Stimulated activated CD8-positive, alpha-beta memory T cell treated with anti-CD3 and anti-CD28 coated beads, Interleukin-7, amount 100 ng/mL, for 4 hours (primary cell): ENCODE measurements at regions not wholly inside any gene's neighbourhood (a gene's known extent, or its start where the extent isn't known, plus 50 kb on each side); places are given as distances from the start of the nearest gene placed in this dataset.
"Not testable (repeated sequence)": the region's sequence is repeated elsewhere in the genome, so short reads cannot be mapped to it uniquely, and the experiment has no call there.

Experiments
- DNase-seq, 2 donors: peaks; one replicate each; pipeline ENCODE4 v3.0.0-alpha.2; 2020; ENCODE audit warnings: low read depth in 2 of 2

DNA sequence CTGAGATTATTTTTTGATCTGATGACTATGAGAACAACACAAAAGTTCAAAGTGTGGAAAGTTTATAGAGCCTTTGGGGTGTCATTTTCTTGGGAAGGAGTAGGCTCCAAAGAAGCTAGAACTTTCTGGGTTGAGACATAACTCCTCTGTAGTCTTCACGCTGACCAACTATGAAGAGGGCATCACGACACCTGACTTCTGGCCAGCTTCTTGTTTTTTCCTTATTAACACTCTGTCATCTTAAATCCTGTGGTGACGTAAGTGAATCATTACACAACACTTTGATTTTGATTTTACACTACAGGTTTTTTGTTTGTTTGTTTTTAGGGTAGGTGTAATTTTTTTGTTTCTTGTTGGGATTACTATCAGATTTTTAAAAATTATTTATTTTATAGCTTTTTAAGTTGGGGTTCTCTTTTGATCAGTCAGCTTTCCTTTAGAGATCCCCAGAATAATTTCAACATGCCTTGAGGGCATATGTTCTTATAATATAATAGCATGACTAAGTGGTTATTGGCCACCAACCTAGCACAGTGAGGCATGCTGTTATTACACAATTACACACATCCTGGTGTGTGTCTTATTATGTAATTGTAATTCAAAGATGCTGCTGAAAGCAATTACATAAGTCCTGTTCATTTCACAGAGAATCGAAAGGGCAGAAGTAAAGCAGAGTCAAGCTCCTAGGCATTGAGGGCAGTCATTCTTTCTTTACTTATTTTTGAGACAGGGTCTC lies 281.6 kb upstream of the NOTCH2NLA start:
- not testable (repeated sequence) for DNase-seq

DNA sequence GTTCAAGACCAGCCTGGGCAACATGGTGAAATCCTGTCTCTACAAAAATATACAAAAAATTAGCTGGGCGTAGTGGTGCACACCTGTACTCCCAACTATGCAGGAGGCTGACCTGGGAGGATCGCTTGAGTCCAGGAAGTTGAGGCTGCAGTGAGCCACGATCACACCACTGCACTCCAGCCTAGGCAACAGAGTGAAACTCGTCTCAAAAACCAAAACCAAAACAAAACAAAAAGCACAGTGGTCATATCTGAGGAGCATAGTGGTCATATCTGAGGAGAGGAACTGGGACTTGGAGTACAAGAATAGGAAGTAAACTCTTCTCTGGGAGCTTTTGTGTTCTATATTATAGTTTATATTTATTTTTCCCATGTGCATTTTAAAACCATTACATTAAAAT lies 275.3 kb upstream of the NOTCH2NLA start:
- not testable (repeated sequence) for DNase-seq

DNA sequence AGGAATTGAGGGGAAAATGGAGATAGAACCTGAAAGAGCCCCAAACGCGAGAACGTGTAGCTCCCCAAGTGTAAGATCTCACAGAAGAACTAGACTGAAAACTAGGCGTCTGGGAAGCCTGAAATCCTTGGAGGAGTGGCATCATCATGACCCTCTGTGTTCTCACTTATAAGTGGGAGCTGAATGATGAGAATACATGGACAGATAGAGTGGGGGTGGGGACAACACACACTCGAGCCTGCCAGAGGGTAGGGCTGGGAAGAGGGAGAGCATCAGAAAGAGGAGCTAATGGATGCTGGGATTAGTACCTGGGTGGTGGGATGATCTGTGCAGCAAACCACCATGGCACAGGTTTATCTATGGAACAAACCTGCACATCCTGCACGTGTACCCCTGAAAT lies 258.7 kb upstream of the NOTCH2NLA start:
- DNase-seq: not testable (repeated sequence)

DNA sequence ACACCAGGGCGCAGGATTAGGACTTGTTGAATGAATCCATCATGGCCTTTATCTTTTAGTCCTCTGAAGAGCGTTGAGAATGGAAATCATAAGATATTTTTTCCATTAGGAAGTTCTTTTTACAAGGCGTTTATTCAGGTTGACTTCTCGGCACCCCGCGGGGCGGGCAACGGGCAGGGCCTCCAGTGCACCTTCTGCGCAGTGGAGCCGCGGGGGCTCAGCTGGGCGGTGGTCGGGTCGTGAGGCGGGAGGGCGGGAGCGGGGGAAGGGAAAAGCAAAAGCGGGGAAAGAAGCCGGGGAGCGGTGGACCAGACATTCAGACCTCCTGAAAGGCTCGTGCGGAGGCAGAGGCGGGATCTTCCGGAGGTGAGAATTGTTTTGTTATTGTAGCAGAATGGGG lies 258.3 kb upstream of the NOTCH2NLA start:
- DNase-seq: not testable (repeated sequence)

DNA sequence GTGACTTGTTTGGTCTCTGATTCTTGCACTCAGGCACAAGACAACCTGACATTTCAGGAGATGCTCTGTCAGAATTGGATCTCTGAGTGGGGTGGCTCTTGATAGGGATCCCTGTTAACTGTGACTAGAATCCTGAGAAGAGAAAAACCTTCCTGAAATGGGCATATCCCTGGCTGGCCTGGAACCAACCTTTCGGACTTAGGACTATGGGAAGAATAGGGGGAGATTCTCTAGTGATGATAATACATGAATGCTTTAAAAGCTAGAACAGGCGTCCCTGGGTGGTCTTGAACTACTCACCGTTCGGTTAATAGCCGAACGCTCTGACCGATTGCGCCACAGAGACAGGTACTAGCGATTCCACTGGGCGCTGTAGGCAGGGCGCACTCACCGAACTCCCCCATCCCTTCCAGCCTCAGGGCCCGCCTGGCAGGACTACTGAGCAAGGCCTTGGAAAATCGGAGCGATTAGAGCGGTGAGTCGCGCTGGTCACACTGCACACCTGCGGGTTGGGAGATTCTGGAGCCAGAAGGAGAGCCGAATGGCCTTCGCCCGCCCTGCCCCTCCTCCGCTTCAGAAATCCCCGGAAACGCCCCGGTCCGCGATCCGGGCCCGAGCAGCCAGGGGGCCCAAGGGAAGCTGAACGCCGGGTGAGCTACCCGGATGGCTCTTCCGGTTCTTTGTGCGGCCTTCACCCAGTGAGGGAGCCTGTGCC lies 257.6 kb upstream of the NOTCH2NLA start:
- not testable (repeated sequence) for DNase-seq

DNA sequence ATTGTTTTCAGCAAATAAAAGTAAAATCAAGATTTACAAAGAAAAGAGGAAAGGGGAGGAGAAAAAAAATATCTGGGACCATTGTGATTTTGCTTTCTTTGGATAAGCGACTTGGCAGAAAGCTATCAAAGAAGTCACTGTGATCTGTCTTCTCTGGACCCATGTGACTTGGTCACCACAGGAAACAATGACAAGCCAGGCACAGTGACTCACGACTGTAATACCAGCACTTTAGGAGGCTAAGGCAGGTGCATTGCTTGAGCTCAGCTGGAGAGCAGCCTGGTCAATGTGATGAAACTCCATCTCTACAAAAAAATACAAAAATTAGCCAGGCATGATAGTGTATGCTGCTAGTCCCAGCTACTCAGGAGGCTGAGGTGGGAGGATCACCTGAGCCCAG lies 255.4 kb upstream of the NOTCH2NLA start:
- DNase-seq: not testable (repeated sequence)

DNA sequence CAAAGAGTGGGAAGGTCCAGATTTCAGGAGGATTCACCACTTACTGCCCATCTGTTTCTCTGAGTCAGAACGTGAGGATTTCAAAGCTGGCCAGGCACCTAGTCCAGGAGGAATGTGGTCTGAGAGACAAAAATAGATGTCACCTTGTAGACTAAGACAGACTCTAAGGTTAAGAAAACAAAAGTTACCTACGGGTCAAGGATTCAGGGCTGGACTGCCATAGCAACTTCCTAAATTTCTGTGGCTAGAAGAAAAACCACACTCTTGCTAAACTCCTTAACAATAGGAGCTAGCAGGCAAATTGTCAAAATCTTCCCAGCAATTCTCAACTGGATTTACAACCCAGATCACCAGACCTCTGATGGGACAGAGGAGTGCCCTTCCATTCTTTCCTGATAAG lies 250.4 kb upstream of the NOTCH2NLA start:
- DNase-seq: not testable (repeated sequence)

DNA sequence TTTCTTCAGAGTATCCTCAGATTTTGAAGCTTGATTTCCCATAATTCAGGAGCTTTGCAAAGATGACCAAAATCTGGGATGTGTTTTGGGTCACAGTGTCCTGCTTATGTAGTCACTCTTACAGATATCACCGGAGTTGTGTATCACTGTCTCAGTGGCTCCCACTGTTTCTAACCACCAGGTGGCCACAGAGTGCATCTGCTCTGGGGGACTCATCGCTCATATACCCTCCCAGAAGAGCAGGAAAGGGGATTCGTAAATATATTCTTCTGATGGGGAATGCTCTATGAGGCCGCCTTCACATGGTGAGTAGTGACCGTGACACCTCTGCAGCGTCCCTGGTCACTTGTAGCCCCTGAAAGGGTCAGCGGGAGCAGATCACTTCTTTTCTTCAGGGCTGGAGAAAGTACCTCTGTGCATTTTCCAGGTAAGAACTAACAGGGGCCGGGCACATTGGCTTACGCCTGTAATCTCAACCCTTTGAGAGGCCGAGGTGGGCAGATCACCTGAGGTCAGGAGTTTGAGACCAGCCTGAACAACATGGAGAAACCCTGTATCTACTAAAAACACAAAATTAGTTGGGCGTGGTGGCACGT lies 249.4 kb upstream of the NOTCH2NLA start:
- not testable (repeated sequence) for DNase-seq

DNA sequence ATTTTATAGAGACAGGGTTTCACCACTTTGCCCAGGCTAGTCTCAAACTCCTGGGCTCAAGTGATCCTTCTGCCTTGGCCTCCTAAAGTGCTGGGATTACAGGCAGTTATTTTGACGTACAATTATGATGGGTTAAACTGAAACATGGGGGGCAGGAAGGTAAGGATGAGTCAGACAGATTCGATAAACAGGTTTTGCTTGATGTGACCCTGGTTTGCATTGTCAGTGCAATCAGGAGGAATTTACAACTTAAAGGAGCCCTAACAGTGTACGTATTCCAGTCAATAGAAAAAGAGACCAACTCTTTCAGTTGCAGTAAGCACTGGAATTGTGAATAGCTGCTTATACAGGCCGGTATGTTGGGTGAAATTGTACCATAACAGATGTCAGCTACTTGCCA lies 246.3 kb upstream of the NOTCH2NLA start:
- not testable (repeated sequence) for DNase-seq

DNA sequence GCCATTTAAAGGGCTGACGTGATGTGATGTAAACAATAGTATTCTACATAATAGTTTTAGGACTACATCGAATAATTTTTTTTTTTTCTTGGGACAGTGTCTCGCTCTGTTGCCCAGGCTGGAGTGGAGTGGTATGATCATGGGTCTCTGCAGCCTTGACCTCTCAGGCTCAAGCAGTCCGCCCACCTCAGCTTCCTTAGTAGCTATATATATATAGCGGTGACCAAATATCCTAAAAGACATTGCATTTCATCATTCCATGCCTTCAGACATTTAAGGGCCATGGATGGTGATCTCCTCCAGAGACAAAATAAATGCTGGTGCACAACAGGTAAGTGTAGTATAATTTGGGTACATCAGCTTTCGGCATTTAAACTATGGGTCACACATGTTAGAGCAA lies 245.4 kb upstream of the NOTCH2NLA start:
- DNase-seq: not testable (repeated sequence)

DNA sequence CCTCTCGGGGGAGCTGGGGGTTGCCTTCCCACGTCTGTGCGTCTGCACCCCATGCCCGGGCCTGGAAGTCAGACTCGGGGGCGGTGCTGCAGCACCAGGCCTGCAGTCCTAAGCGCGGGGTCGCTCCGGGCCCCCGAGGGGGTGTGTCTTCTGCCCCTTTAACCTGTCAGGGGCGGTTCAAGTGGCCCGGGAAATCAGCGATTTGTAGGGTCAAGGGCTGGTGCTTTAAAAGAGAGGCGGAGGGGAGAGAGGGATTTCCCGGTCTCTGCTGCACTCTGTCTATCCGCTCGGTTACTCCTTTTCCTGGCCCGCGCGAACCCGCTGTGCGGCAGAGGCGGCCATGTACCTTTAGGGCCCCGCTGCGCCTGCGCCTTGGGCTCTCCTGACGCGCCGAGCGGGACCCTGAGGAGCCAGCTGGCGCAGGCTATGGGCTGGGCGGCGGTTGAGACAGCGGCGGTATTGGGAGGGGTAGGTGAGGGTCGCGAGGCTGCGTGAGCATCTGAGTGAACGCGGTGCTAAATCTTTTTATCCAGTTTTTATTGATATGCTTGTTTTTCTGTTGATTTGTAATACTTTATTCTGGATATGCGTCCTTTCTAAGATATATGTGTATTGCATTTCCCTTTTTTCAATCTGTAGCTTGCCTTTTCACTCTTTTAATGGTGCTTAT lies 243.5 kb upstream of the NOTCH2NLA start:
- DNase-seq: peak; percentile 49 to 70

DNA sequence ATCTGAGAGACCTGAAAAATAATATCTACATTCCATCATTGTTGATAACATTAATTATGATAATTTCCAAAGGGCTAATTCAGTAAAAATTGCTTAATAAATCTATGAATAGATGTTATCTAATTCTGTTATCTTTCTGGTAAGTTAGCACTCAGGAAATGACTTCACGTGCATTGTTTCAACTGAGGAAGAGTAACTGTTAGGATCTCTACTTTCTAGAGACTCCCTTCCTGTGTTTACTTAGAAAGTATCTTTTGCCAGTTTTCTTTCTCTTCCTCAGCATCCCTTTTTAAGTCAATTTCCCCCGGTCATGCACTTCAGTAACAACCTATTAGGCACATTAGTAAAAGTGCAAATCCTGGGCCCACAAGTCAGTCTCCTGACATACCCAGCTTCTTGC lies 231.1 kb upstream of the NOTCH2NLA start:
- not testable (repeated sequence) for DNase-seq

DNA sequence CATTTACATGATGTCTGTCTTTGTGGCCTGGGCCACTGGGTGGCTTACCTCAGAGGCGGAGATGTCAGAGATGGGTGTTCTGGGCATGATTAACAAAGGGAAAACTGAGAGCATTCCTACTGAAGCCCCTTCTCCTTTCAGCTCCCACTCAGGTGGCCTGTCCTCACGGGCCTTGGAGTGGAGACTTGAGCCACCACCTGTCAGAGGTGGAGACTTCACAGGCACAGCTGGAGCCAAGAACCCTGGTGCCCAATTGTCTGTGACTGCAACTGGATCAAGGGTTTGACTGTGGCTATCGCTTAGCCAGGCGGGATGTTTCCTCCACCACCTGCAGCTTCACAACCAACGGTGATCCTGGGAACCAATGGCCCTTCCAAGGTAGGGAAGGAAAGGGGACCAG lies 230.5 kb upstream of the NOTCH2NLA start:
- DNase-seq: not testable (repeated sequence)

DNA sequence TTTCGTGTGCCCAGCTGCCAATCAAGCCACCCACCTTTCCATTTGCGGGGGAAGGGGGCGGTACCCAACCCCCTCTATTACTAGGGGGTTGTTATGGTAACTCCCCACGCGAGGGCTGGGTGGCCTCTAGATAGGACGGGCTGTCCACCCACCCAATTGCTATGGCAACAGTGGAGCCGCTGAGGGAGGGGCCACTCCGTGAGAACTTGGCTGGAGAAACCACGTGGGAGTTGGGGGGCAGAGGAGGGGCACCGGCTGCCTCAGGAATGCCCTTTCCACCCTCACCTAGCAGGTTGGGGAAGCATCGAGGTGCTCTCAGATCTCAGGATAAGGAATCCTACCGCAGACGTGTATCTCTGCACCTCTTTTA lies 220.0 kb upstream of the NOTCH2NLA start:
- not testable (repeated sequence) for DNase-seq

DNA sequence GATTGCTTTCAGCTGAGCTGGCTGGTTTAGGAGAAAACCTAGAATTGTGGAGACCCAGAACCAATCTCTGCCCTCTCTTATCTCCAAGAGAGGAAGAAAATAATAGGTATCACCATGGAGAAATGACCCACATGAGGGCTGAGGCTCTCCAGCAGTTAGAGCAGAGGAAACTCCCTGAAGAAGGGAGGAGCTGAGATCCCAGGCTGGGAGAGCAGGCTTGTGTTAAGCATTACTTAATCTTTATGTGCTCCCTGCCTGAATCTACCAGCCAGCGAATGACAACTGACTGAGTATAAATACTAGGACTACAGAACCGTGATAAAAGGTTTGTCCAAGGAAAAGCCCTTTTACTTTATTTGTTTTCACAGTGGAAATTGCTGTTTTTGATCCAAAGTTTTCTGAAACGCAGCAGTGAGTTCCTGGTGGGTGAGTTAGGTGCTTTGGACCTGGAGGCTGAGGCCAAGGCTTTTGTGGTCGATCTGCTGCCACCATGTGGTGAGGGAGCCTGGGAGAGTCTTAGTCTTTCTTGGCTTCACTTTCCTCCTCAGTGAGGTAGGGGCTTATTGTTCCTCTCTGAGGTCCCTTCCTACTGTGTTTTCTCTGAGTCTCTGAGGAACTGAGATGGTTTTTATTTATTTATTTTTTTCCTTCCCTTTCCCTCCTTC lies 219.5 kb upstream of the NOTCH2NLA start:
- peak; percentile 42 to 59 for DNase-seq

DNA sequence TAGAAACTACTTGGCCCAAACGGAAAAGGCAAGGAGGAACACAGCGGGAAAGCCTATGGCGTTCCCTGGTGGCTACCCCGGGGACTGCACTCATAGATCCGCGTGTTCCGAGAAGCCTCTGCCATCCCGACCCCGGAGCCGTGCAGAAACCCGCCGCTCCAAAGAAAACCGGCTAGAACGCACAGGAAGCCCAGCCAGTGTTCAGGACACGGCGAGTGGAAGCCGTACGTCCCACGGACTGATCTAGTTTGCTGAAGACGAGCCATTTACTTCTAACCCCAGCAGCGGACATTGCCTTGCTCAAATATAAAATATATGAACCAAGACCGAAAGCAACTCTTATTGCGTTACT lies 215.0 kb upstream of the NOTCH2NLA start:
- DNase-seq: not testable (repeated sequence)

DNA sequence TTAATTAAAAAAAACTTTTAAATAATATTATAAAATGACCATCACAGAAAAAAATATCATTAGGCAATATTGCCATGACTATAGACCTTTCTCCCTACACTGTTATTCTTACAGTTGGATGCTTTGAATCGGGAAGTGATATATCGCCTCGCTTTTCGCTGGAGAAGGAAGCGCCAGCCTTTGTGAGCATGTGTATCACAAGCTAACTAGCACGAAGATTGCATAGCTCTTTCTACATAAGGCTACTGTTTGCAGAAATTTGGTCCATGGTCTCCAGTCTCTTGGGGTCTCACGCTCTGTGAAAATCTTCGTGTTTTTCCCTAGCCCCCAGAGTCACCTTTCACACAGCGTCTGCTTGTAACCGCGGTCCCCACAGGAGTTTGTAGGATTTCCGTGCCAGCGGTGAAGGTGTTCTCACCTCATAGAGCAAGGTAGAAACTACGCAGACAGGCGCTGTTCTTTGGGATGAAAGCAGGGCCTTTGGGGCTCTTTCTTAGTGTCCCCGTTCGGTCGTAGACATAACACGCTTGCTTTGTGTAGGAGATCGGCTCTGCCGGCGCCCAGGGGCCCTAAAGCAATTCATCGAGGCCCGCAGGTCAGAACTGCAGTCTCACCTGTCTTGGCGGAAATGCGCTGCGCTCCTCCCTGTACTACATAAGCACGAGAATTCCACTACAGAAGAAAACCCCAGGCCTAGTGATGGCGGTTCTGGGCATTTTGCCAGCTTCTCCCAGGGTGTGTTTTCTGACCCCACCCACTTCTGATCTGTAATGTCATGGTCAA lies 214.5 kb upstream of the NOTCH2NLA start:
- DNase-seq: not testable (repeated sequence)

DNA sequence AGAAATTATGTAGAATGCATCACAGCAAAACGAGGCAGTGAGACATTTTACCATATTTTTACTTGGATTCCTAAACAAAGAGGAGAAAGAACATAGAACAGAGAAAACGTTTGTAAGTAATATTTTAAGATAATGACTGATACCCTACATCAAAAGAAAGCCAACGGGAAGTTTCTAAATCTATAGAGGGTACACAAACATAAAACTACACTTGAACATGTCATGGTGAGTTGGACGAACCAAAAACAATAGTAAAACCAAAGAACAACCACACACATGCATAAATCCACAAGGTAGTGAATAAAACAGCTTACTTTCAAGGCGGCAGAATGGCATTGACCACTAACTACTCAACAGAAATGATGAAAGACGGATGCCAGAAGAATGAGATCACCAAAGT lies 209.7 kb upstream of the NOTCH2NLA start:
- DNase-seq: not testable (repeated sequence)

DNA sequence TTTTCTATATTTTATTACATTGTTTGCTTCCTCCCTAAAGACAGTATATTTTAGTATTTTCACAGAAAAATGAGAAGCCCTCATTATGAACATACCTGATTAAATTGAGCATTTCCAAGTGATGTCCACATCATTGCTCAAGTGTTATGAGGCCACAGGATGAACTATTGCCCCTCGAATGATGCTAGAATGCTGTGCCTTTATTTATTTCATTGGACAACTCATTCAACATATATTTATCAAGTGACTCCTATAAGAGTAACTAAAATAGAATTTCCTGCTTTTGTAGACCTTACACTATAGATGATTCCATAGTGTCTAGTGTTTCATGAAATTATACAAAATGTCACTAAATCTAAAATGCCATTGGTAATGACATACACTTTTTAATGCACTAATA lies 187.8 kb upstream of the NOTCH2NLA start:
- not testable (repeated sequence) for DNase-seq

DNA sequence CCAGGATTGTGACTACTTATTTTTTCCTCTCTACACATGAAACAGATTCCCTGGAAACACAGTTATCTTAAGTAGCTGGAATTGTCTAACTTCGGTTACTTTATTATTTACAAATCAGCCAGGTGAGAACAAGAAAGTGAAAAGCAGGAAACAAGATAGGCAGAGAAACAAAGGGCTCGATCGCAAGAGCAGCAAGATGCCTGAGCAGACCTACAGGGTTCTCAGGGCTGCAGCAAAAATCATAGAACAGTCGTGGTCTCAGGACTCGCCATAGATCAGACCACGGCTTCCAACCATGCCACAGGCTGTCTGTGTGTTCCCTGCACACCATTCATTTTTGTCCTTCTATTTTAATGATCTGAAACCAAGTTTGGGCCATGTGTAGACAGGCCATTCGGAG lies 186.2 kb upstream of the NOTCH2NLA start:
- not testable (repeated sequence) for DNase-seq

DNA sequence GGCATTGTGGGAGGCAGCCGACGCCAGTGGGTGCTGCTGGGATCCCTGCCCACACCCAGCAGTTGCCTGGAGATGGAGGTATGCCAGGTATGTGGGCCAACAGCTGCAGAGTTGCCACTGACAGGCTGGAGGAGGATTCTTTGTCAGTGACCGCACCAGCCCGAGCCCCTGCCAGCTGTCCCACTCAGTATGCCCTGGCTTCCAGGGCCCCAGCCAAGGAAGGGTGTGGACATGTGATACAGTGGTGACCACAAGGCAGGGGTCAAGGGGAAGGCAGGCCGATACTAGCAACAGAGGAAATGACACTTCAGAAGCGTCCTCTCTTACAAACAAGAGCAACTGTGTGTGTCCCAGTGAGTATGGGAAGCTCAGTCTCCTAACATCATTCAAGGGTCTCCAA lies 185.1 kb upstream of the NOTCH2NLA start:
- DNase-seq: not testable (repeated sequence)
